Stomach (tissue), 8 donors: ENCODE measurements at regions not wholly inside any gene's neighbourhood (a gene's known extent, or its start where the extent isn't known, plus 50 kb on each side); places are given as distances from the start of the nearest gene placed in this dataset.
"Not testable (repeated sequence)": the region's sequence is repeated elsewhere in the genome, so short reads cannot be mapped to it uniquely, and the experiment has no call there.

ENCODE experiments used
- DNase-seq, 2 donors: peaks; one replicate each; pipeline versions ENCODE4 v3.0.0 to v3.0.0-alpha.2; 2013 to 2019
- H3K27ac ChIP-seq, 5 donors: fragments of 200-600 bp in 4 of 5; sonication (generic) in 4 of 5; one replicate each; pipeline ENCODE4 v1.5.1; 2013 to 2019; ENCODE audit warnings: mild to moderate bottlenecking in 1 of 5, moderate library complexity in 1 of 5
- H3K27me3 ChIP-seq, 3 donors: fragments of 200-600 bp; sonication (generic); one replicate each; pipeline ENCODE4 v1.5.1; 2017 to 2019; ENCODE audit warnings: mixed run types in 1 of 3
- H3K36me3 ChIP-seq, 4 donors: fragments of 200-600 bp; sonication (generic); 1 replicate in 3 of 4; 2 replicates in 1 of 4; pipeline ENCODE4 v1.5.1; 2016 to 2019
- H3K4me1 ChIP-seq, 4 donors: fragments of 200-600 bp; sonication (generic); one replicate each; pipeline ENCODE4 v1.5.1; 2016 to 2019
- H3K4me3 ChIP-seq, 4 donors: fragments of 200-600 bp; sonication (generic) in 3 of 4; one replicate each; pipeline ENCODE4 v1.5.1; 2016 to 2019; ENCODE audit warnings: mild to moderate bottlenecking in 1 of 4
- H3K9me3 ChIP-seq, 4 donors: fragments of 200-600 bp; sonication (generic); one replicate each; pipeline ENCODE4 v1.5.1; 2016 to 2019
- EP300 ChIP-seq: sonication (generic); formaldehyde crosslinking; IDR thresholded peaks from one replicate; pipeline ENCODE4 v1.6.1; 2017; ENCODE audit warnings: antibody characterized with exemption
- POLR2A ChIP-seq, 4 donors: fragments of 450-650 bp; IDR thresholded peaks; one replicate each; pipeline ENCODE4 v1.6.1; 2016; ENCODE audit warnings: antibody characterized with exemption in 4 of 4, control low read depth in 2 of 4, mild to moderate bottlenecking in 1 of 4, moderate library complexity in 1 of 4
- POLR2AphosphoS5 ChIP-seq, 3 donors: sonication (generic); formaldehyde crosslinking; IDR thresholded peaks; one replicate each; pipeline ENCODE4 v1.6.1; 2016; ENCODE audit warnings: antibody characterized with exemption in 3 of 3
- WGBS, 5 donors: extraction: QIAGEN DNeasy Blood & Tissue Kit in 3 of 5; methylation state at CpG; one replicate each; pipeline versions ENCODE4 v1.1.5 to v1.1.7; 2013 to 2018; 5-methylcytosine and 5-hydroxymethylcytosine counted together
- intact Hi-C: fragments of 100-400 bp; cut with DNase I; formaldehyde crosslinking; loops from one replicate; pipeline ENCODE4 v1.15.1; 2023; ENCODE audit warnings: low total_unique reads
- TF ChIP-seq, protein P1 (sequence below), 7 experiments: fragments of 450-650 bp in 4 of 7; fragments of 200-600 bp in 3 of 7; sonication (generic) in 3 of 7; IDR thresholded peaks; one replicate each; pipeline ENCODE4 v1.5.1; 2016 to 2019; ENCODE audit warnings: antibody characterized with exemption in 7 of 7, control low read depth in 2 of 7, mild to moderate bottlenecking in 1 of 7
- donor health status: healthy with polysubstance abuse.
- donor health status: Bipolar disorder and iron deficiency.
- donor health status: healthy.

DNA sequence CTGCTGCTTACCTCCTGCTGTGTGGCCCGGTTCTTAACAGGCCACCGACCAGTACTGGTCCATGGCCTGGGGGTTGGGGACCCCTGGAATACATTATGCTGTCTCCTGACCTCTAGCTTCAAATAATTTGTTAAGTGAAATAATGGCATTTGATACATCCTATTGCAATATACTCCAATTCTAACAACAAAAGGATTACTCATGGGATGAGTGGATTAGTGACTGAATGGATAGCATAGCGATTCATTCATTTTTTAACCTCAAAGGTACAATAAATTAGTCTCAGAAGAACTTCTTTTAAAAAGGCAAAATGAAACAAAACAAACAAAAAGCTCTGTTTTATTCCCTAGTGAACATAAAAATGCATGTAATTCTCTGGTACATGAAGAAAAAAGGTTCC is 147.9 kb upstream of the PKP2 start:
- Histone ChIP-seq H3K27me3 (no peaks in the 10 kb centered on the region), H3K36me3 (no peaks in the 10 kb centered on the region), H3K4me3 (no peak overlapping the region), H3K27ac (no peak overlapping the region), H3K4me1 (no peaks in the 10 kb centered on the region), H3K9me3 (peaks cover 0 to 11% (median 2%) of the 10 kb centered on the region in 4 donors)
- DNase-seq, result no peak
- TF ChIP-seq EP300 (no peak), POLR2AphosphoS5 (IDR thresholded peaks at IDR 0.05) (no peak), POLR2A (IDR thresholded peaks at IDR 0.05) (no peak)
- TF ChIP-seq, protein P1, sequence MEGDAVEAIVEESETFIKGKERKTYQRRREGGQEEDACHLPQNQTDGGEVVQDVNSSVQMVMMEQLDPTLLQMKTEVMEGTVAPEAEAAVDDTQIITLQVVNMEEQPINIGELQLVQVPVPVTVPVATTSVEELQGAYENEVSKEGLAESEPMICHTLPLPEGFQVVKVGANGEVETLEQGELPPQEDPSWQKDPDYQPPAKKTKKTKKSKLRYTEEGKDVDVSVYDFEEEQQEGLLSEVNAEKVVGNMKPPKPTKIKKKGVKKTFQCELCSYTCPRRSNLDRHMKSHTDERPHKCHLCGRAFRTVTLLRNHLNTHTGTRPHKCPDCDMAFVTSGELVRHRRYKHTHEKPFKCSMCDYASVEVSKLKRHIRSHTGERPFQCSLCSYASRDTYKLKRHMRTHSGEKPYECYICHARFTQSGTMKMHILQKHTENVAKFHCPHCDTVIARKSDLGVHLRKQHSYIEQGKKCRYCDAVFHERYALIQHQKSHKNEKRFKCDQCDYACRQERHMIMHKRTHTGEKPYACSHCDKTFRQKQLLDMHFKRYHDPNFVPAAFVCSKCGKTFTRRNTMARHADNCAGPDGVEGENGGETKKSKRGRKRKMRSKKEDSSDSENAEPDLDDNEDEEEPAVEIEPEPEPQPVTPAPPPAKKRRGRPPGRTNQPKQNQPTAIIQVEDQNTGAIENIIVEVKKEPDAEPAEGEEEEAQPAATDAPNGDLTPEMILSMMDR (IDR thresholded peaks at IDR 0.05), result no peak
- WGBS, 5 donors, result 38 to 49% (median 39%) methylated on average over 3 of the region's 3 CpGs
- intact Hi-C loops, result no loop called here

DNA sequence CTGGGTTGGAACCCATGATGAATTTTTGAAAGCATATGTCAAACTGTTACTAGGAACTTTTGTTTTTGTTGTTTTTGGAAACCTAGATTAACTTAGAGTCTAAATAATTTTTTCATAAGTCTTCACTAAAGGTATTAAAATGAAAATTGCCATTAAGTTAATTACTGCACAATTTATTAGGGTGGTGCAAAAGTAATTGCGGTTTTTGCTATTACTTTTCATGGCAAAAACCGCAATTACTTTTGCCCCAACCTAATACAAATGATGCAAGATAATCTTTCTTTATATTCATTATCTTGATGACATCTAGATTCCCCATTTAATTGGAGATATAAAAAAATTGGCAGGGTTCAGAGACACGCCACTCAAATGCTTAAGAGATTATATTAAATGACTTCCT is 145.0 kb upstream of the PKP2 start:
- no peaks in the 10 kb centered on the region for H3K27me3 ChIP-seq
- H3K9me3 ChIP-seq, result peaks cover 0 to 11% (median 2%) of the 10 kb centered on the region in 4 donors
- no peak overlapping the region for H3K27ac ChIP-seq
- no peaks in the 10 kb centered on the region for H3K4me1 ChIP-seq
- H3K4me3 ChIP-seq, result no peak overlapping the region
- no peaks in the 10 kb centered on the region for H3K36me3 ChIP-seq
- WGBS, 5 donors, result 73 to 91% (median 88%) methylated on average over 3 of the region's 3 CpGs
- intact Hi-C loops, result no loop called here
- no peak for TF ChIP-seq EP300
- TF ChIP-seq, protein P1 (IDR thresholded peaks at IDR 0.05), result no peak
- TF ChIP-seq POLR2A (IDR thresholded peaks at IDR 0.05), result no peak
- no peak for TF ChIP-seq POLR2AphosphoS5 (IDR thresholded peaks at IDR 0.05)
- DNase-seq, result no peak

DNA sequence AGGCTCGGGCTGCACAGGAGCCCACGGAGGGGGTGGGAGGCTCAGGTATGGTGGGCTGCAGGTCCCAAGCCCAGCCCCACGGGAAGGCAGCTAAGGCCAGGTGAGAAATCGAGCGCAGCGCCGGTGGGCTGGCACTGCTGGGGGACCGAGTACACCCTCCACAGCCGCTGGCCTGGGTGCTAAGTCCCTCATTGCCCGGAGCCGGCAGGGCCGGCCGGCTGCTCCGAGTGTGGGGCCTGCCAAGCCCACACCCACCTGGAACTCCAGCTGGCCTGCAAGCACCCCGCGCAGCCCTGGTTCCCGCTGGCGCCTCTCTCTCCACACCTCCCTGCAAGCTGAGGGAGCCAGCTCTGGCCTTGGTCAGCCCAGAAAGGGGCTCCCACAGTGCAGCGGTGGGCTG is 137.4 kb upstream of the PKP2 start:
- intact Hi-C loops, H3K27ac ChIP-seq, H3K36me3 ChIP-seq, H3K4me3 ChIP-seq, H3K4me1 ChIP-seq, H3K27me3 ChIP-seq, DNase-seq: not testable (repeated sequence)
- 93 to 98% (median 94%) methylated on average over 17 to 19 of the region's 19 CpGs for WGBS, 5 donors
- peaks cover 4 to 24% (median 19%) of the 10 kb centered on the region in 4 donors for H3K9me3 ChIP-seq

DNA sequence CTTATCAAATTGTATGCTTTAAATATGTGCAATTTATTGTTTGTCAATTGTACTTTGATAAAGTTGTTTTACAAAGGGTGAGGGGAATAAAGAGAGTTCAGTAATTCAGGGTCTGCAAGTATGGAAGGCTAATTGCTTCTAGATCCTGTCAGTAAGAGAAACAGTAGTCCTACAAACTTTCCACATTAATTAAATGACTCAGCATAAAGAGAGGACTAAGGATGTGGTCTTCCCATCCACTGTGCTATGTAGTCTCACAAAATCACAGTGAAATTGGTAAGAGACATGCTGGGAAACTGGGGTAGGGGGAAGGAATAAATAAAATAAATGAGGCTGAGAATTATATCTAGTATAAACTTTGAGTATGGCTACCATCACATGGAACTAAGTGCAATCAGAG is 130.2 kb upstream of the PKP2 start:
- Histone ChIP-seq H3K4me1 (no peaks in the 10 kb centered on the region), H3K27ac (no peak overlapping the region), H3K36me3 (no peaks in the 10 kb centered on the region), H3K27me3 (no peaks in the 10 kb centered on the region), H3K4me3 (no peak overlapping the region), H3K9me3 (peaks cover 0 to 11% (median 3%) of the 10 kb centered on the region in 4 donors)
- intact Hi-C loops, result no loop called here
- TF ChIP-seq, protein P1 (IDR thresholded peaks at IDR 0.05), result no peak
- TF ChIP-seq EP300 (no peak), POLR2A (IDR thresholded peaks at IDR 0.05) (no peak), POLR2AphosphoS5 (IDR thresholded peaks at IDR 0.05) (no peak)
- DNase-seq, result no peak

DNA sequence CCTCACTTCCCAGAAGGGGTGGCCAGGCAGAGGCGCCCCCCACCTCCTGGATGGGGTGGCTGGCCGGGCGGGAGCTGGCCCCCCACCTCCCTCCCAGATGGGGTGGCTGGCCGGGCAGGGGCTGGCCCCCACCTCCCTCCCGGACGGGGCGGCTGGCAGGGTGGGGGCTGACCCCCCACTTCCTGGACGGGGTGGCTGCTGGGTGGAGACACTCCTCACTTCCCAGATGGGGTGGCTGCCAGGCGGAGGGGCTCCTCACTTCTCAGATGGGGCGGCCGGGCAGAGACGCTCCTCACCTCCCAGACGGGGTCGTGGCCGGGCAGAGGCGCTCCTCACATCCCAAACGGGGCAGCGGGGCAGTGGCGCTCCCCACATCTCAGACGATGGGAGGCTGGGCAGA is 126.1 kb upstream of the PKP2 start:
- H3K27ac ChIP-seq, H3K27me3 ChIP-seq, H3K4me3 ChIP-seq, H3K36me3 ChIP-seq, DNase-seq, intact Hi-C loops, H3K4me1 ChIP-seq: not testable (repeated sequence)
- peaks cover 0 to 19% (median 2%) of the 10 kb centered on the region in 4 donors for H3K9me3 ChIP-seq
- 81 to 92% (median 88%) methylated on average over 6 to 20 of the region's 20 CpGs for whole genome bisulfite sequencing, 5 donors

DNA sequence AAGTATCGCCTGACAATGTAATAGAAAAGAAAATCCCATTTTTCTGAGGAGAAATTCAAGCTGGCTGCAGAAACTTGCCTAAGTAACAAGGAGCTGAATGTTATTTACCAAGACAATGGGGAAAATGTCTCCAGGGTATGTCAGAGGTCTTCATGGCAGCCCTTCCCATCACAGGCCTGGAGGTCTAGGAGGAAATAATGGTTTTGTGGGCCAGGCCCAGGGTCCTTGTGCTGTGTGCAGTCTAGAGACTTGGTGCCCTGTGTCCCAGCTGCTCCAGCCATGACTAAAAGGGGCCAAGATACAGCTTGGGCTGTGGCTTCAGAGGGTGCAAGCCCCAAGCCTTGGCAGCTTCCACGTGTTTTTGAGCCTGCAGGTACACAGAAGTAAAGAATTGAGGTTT is 120.5 kb upstream of the PKP2 start:
- intact Hi-C loops, H3K4me1 ChIP-seq, H3K27me3 ChIP-seq, H3K4me3 ChIP-seq, DNase-seq, H3K36me3 ChIP-seq, H3K27ac ChIP-seq: not testable (repeated sequence)
- 43 to 62% (median 49%) methylated on average over 2 of the region's 2 CpGs for WGBS, 5 donors
- peaks cover 0 to 36% (median 9%) of the 10 kb centered on the region in 4 donors for H3K9me3 ChIP-seq
